ENCODE measurements at regions not wholly inside any gene's neighbourhood (a gene's known extent, or its start where the extent isn't known, plus 50 kb on each side); places are given as distances from the start of the nearest gene placed in this dataset.

DNA sequence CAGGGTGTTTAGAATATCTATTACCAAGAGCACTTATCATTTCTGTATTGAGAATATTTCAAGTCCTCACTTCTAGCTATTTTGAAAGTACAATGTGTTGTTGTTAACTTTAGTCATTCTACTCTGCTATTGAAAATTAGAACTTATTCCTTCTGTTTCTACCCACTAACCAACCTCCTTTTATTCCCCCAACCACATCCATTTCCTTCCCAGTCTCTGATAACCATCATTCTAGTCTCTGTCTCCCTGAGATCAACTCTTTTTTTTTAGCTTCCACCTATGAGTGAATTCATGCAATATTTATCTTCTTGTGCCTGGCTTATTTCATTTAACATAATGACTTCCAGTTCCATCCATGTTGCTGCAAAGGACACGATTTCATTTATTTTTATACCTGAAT is 290.6 kb upstream of the OR4E1 start:
- Histone ChIP-seq H2AFZ (ENCODE audit: control insufficient read depth, low read depth, low read length) (no peak overlapping the region), H4K20me1 (ENCODE audit: control insufficient read depth, insufficient read depth) (no peaks in the 10 kb centered on the region), H3K27me3 (replicated peaks in 1 of 2; ENCODE audit: control insufficient read depth in 2 of 2, insufficient read depth in 2 of 2, low read length in 1 of 2) (no peaks in the 10 kb centered on the region; a peak in 1 of 4 replicates), H3K79me2 (ENCODE audit: control insufficient read depth, insufficient read depth, low read length) (no peaks in the 10 kb centered on the region), H3K36me3 (ENCODE audit: control insufficient read depth in 2 of 2, insufficient read depth in 2 of 2, low read length in 1 of 2) (no peaks in the 10 kb centered on the region), H3K9me3 (replicated peaks; ENCODE audit: control insufficient read depth, insufficient read depth, low read length) (no peaks in the 10 kb centered on the region), H3K27ac (ENCODE audit: control insufficient read depth, insufficient read depth) (no peak overlapping the region), H3K4me2 (ENCODE audit: control insufficient read depth, insufficient read depth) (no peak overlapping the region), H3K4me3 (no peak overlapping the region), H3K4me1 (ENCODE audit: control insufficient read depth, insufficient read depth, low read length) (no peaks in the 10 kb centered on the region), H3K9ac (ENCODE audit: control insufficient read depth, insufficient read depth, low read length) (no peak overlapping the region)
- intact Hi-C loops (cut with micrococcal nuclease; ENCODE audit: unreplicated experiment) (no loop called here), in situ Hi-C loops (cut with MboI) (no loop called here)
- ChIA-PET RAD21 (ENCODE audit: unreplicated experiment) (no interaction called here), POLR2A (no interaction called here), SMC1A (ENCODE audit: uncharacterized antibody, unreplicated experiment) (no interaction called here), CTCF (interaction anchor here (1.2 to 2.8 kb wide), 4 partner anchors 12 to 112 kb away, joined by 3 to 14 read pairs (median 6); no protein-coding TSS in a partner anchor)
- no peak for DNase-seq (ENCODE audit: low read depth, low spot score)
- no TSS peak for BruUV-seq (replicated peaks)
- no peak for ATAC-seq
- 0% methylated on average over 1 of the region's 1 CpG for WGBS (ENCODE audit: insufficient coverage, insufficient replicate concordance, low lambda C conversion rate, missing lambda C conversion rate)
- no peak for FAIRE-seq
- TF ChIP-seq MEF2B (IDR thresholded peaks at IDR 0.05; ENCODE audit: partially characterized antibody, poor library complexity, severe bottlenecking), result no peak
- TF ChIP-seq MYB (IDR thresholded peaks at IDR 0.05; ENCODE audit: borderline replicate concordance, low read depth, low read length), result no peak
- TF ChIP-seq NR2C1 (IDR thresholded peaks at IDR 0.05), result no peak
- TF ChIP-seq, protein P1, sequence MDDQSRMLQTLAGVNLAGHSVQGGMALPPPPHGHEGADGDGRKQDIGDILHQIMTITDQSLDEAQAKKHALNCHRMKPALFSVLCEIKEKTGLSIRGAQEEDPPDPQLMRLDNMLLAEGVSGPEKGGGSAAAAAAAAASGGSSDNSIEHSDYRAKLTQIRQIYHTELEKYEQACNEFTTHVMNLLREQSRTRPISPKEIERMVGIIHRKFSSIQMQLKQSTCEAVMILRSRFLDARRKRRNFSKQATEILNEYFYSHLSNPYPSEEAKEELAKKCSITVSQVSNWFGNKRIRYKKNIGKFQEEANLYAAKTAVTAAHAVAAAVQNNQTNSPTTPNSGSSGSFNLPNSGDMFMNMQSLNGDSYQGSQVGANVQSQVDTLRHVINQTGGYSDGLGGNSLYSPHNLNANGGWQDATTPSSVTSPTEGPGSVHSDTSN (IDR thresholded peaks at IDR 0.05; ENCODE audit: insufficient replicate concordance, low read depth, low read length), result no peak
- no peak for TF ChIP-seq CBX3 (IDR thresholded peaks at IDR 0.05; ENCODE audit: borderline replicate concordance, low read depth)
- TF ChIP-seq ZNF384 (IDR thresholded peaks at IDR 0.05; ENCODE audit: borderline replicate concordance, low read depth, low read length), result no peak
- TF ChIP-seq SUPT20H (IDR thresholded peaks at IDR 0.05; ENCODE audit: borderline replicate concordance, control insufficient read depth, low read depth, low read length), result no peak
- TF ChIP-seq CBX5 (IDR thresholded peaks at IDR 0.05; ENCODE audit: low read depth), result no peak
- TF ChIP-seq, protein P2, sequence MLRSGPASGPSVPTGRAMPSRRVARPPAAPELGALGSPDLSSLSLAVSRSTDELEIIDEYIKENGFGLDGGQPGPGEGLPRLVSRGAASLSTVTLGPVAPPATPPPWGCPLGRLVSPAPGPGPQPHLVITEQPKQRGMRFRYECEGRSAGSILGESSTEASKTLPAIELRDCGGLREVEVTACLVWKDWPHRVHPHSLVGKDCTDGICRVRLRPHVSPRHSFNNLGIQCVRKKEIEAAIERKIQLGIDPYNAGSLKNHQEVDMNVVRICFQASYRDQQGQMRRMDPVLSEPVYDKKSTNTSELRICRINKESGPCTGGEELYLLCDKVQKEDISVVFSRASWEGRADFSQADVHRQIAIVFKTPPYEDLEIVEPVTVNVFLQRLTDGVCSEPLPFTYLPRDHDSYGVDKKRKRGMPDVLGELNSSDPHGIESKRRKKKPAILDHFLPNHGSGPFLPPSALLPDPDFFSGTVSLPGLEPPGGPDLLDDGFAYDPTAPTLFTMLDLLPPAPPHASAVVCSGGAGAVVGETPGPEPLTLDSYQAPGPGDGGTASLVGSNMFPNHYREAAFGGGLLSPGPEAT (IDR thresholded peaks at IDR 0.05; ENCODE audit: low read depth), result no peak
- TF ChIP-seq, protein P3, sequence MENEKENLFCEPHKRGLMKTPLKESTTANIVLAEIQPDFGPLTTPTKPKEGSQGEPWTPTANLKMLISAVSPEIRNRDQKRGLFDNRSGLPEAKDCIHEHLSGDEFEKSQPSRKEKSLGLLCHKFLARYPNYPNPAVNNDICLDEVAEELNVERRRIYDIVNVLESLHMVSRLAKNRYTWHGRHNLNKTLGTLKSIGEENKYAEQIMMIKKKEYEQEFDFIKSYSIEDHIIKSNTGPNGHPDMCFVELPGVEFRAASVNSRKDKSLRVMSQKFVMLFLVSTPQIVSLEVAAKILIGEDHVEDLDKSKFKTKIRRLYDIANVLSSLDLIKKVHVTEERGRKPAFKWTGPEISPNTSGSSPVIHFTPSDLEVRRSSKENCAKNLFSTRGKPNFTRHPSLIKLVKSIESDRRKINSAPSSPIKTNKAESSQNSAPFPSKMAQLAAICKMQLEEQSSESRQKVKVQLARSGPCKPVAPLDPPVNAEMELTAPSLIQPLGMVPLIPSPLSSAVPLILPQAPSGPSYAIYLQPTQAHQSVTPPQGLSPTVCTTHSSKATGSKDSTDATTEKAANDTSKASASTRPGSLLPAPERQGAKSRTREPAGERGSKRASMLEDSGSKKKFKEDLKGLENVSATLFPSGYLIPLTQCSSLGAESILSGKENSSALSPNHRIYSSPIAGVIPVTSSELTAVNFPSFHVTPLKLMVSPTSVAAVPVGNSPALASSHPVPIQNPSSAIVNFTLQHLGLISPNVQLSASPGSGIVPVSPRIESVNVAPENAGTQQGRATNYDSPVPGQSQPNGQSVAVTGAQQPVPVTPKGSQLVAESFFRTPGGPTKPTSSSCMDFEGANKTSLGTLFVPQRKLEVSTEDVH (IDR thresholded peaks at IDR 0.05; ENCODE audit: low read depth, partially characterized antibody), result no peak
- TF ChIP-seq CBFB (IDR thresholded peaks at IDR 0.05; ENCODE audit: low read depth), result no peak
- TF ChIP-seq POLR2AphosphoS2 (IDR thresholded peaks at IDR 0.05; ENCODE audit: low read depth, low read length), result no peak
- no peak for TF ChIP-seq TARDBP (IDR thresholded peaks at IDR 0.05; ENCODE audit: borderline replicate concordance)
- no peak for TF ChIP-seq JUND (IDR thresholded peaks at IDR 0.05; ENCODE audit: low read depth, low read length)
- no peak for TF ChIP-seq POU2F2 (IDR thresholded peaks at IDR 0.05; ENCODE audit: borderline replicate concordance, low read depth, low read length)
- TF ChIP-seq FOS (IDR thresholded peaks at IDR 0.05; ENCODE audit: borderline replicate concordance, extremely low read depth, insufficient read length), result no peak
- TF ChIP-seq LARP7 (IDR thresholded peaks at IDR 0.05), result no peak
